H1 (cell line): ENCODE measurements at regions not wholly inside any gene's neighbourhood (a gene's known extent, or its start where the extent isn't known, plus 50 kb on each side); places are given as distances from the start of the nearest gene placed in this dataset.

Source experiments
- CTCF ChIA-PET: fragments of 300-600 bp; sonication (Branson Sonifier 250); formaldehyde crosslinking; loops from one replicate; lab custom pipeline; 2021; ENCODE audit not compliant: partially characterized antibody; lab: Charles Lee
- POLR2A ChIA-PET: fragments of 300-600 bp; sonication (Branson Sonifier 250); formaldehyde crosslinking; loops from one replicate; lab custom pipeline; 2021; ENCODE audit warnings: inconsistent platforms; ENCODE audit not compliant: partially characterized antibody; lab: Charles Lee
- DNase-seq, 2 experiments: peaks; one replicate each; pipeline versions ENCODE4 v3.0.0 to v3.0.0-alpha.2; 2010 to 2022; ENCODE audit warnings: low spot score in 2 of 2, low read depth in 1 of 2, mixed read lengths in 1 of 2
- FAIRE-seq: peaks from 2 replicates; lab custom pipeline; 2011; peaks lifted over from hg19 to GRCh38; lab: Jason Lieb, UNC
- H2AFZ ChIP-seq: 2 replicates; pipeline ENCODE4 v1.8.1; 2012; ENCODE audit warnings: low read length, inconsistent platforms
- H2AK5ac ChIP-seq: 2 replicates; pipeline ENCODE4 v1.6.1; 2013; ENCODE audit warnings: low read depth, low read length
- H2BK120ac ChIP-seq: replicated peaks from 2 replicates; pipeline ENCODE3; 2013; ENCODE audit warnings: low read depth, low read length, inconsistent platforms
- H2BK12ac ChIP-seq: 2 replicates; pipeline ENCODE4 v1.6.1; 2013; ENCODE audit warnings: low read depth, low read length
- H2BK15ac ChIP-seq: 2 replicates; pipeline ENCODE4 v1.6.1; 2013; ENCODE audit warnings: low read length
- H2BK20ac ChIP-seq: 2 replicates; pipeline ENCODE4 v1.6.1; 2013; ENCODE audit warnings: low read length
- H2BK5ac ChIP-seq: 2 replicates; pipeline ENCODE4 v1.6.1; 2013; ENCODE audit warnings: low read depth, low read length
- H3K14ac ChIP-seq: 2 replicates; pipeline ENCODE4 v1.6.1; 2013; ENCODE audit warnings: inconsistent platforms; ENCODE audit not compliant: insufficient read length
- H3K18ac ChIP-seq: 2 replicates; pipeline ENCODE4 v1.6.1; 2013; ENCODE audit warnings: low read length; ENCODE audit errors: extremely low read depth
- H3K23ac ChIP-seq: 2 replicates; pipeline ENCODE4 v1.6.1; 2013; ENCODE audit warnings: inconsistent platforms; ENCODE audit not compliant: insufficient read length
- H3K23me2 ChIP-seq: 2 replicates; pipeline ENCODE4 v1.6.1; 2013; ENCODE audit warnings: low read depth, low read length
- H3K27ac ChIP-seq: 2 replicates; pipeline ENCODE4 v1.6.1; 2011; ENCODE audit warnings: low read depth, low read length, inconsistent platforms
- H3K27me3 ChIP-seq, 4 experiments: replicated peaks in 1 of 4; 1 replicate in 1 of 4; 2 replicates in 3 of 4; pipeline versions ENCODE4 v1.6.1 to v1.8.1; 2011 to 2013; ENCODE audit warnings: low read length in 3 of 4, mild to moderate bottlenecking in 3 of 4, inconsistent platforms in 2 of 4, mixed read lengths in 2 of 4, moderate library complexity in 1 of 4; ENCODE audit not compliant: control insufficient read depth in 3 of 4, insufficient read depth in 3 of 4; ENCODE audit errors: extremely low read depth in 1 of 4
- H3K36me3 ChIP-seq, 4 experiments: 2 replicates each; pipeline versions ENCODE4 v1.6.1 to v1.8.1; 2011 to 2013; ENCODE audit warnings: mild to moderate bottlenecking in 4 of 4, low read length in 3 of 4, moderate library complexity in 2 of 4, control low read depth in 1 of 4, inconsistent platforms in 1 of 4; ENCODE audit not compliant: insufficient read depth in 4 of 4, control insufficient read depth in 2 of 4
- H3K4ac ChIP-seq: replicated peaks from 2 replicates; pipeline ENCODE3; 2013; ENCODE audit warnings: low read length, low read depth, mixed read lengths, inconsistent platforms; ENCODE audit not compliant: insufficient read length
- H3K4me1 ChIP-seq, 4 experiments: replicated peaks in 1 of 4; 1 replicate in 1 of 4; 2 replicates in 3 of 4; pipeline versions ENCODE4 v1.6.1 to v1.8.1; 2011 to 2013; ENCODE audit warnings: low read length in 3 of 4, inconsistent platforms in 2 of 4, mixed read lengths in 1 of 4; ENCODE audit not compliant: insufficient read depth in 4 of 4, control insufficient read depth in 3 of 4
- H3K4me2 ChIP-seq, 2 experiments: 2 replicates each; pipeline versions ENCODE4 v1.6.1 to v1.8.1; 2011 to 2013; ENCODE audit warnings: low read depth in 2 of 2, low read length in 2 of 2, control low read depth in 1 of 2, inconsistent platforms in 1 of 2, mild to moderate bottlenecking in 1 of 2; ENCODE audit not compliant: insufficient read depth in 1 of 2
- H3K4me3 ChIP-seq, 4 experiments: fragments of 200-600, 300-600 bp in 1 of 4; sonication (generic), shearing (Covaris generic), sonication (Bioruptor Twin) in 1 of 4; 2 replicates each; pipeline versions ENCODE4 v1.5.1 to v1.8.1; 2011 to 2016; ENCODE audit warnings: low read length in 4 of 4, low read depth in 3 of 4, control low read depth in 2 of 4, inconsistent platforms in 2 of 4, mild to moderate bottlenecking in 2 of 4, mixed read lengths in 1 of 4, moderate library complexity in 1 of 4; ENCODE audit not compliant: insufficient read depth in 2 of 4; ENCODE audit errors: extremely low read depth in 1 of 4
- H3K56ac ChIP-seq: replicated peaks from 2 replicates; pipeline ENCODE3; 2013; ENCODE audit warnings: low read depth, mild to moderate bottlenecking, mixed read lengths, low read length, inconsistent platforms; ENCODE audit not compliant: insufficient read length
- H3K79me1 ChIP-seq: 2 replicates; pipeline ENCODE4 v1.6.1; 2013; ENCODE audit warnings: low read depth, low read length, control low read depth
- H3K79me2 ChIP-seq, 2 experiments: 2 replicates each; pipeline versions ENCODE4 v1.6.1 to v1.8.1; 2012 to 2013; ENCODE audit warnings: low read length in 2 of 2, mild to moderate bottlenecking in 2 of 2, inconsistent platforms in 1 of 2; ENCODE audit not compliant: insufficient read depth in 2 of 2, control insufficient read depth in 1 of 2
- H3K9ac ChIP-seq, 4 experiments: replicated peaks in 1 of 4; 1 replicate in 1 of 4; 2 replicates in 3 of 4; pipeline versions ENCODE4 v1.6.1 to v1.8.1; 2011 to 2013; ENCODE audit warnings: low read depth in 3 of 4, low read length in 3 of 4, control low read depth in 2 of 4, mild to moderate bottlenecking in 2 of 4, moderate library complexity in 2 of 4, inconsistent platforms in 1 of 4; ENCODE audit errors: extremely low read depth in 1 of 4
- H3K9me3 ChIP-seq, 2 experiments: 2 replicates each; pipeline versions ENCODE4 v1.6.1 to v1.8.1; 2012 to 2013; ENCODE audit warnings: mild to moderate bottlenecking in 2 of 2, moderate library complexity in 2 of 2, control low read depth in 1 of 2, inconsistent platforms in 1 of 2, low read depth in 1 of 2, low read length in 1 of 2, mixed read lengths in 1 of 2; ENCODE audit not compliant: insufficient read depth in 2 of 2
- H4K20me1 ChIP-seq, 2 experiments: replicated peaks in 1 of 2; 2 replicates each; pipeline versions ENCODE3 to v1.8.1; 2011 to 2013; ENCODE audit warnings: inconsistent platforms in 2 of 2, low read length in 2 of 2, mild to moderate bottlenecking in 1 of 2; ENCODE audit not compliant: insufficient read depth in 2 of 2, control insufficient read depth in 1 of 2
- H4K5ac ChIP-seq: 2 replicates; pipeline ENCODE4 v1.6.1; 2013; ENCODE audit warnings: low read length, low read depth, mixed read lengths, inconsistent platforms; ENCODE audit not compliant: insufficient read length
- H4K8ac ChIP-seq: 2 replicates; pipeline ENCODE4 v1.8.0; 2013; ENCODE audit warnings: mild to moderate bottlenecking, moderate library complexity, low read length, inconsistent platforms; ENCODE audit not compliant: insufficient read depth; ENCODE audit errors: extremely low read depth
- H4K91ac ChIP-seq: replicated peaks from 2 replicates; pipeline ENCODE3; 2013; ENCODE audit warnings: low read length, mixed read lengths, inconsistent platforms; ENCODE audit not compliant: insufficient read length
- WGBS, 2 experiments: shearing (Covaris generic) in 1 of 2; methylation state at CpG; one replicate each; pipeline versions ENCODE4 v1.1.6 to v1.1.7; 2013 to 2015; ENCODE audit warnings: low lambda C conversion rate in 2 of 2, mixed read lengths in 2 of 2, inconsistent platforms in 1 of 2, low coverage in 1 of 2, missing lambda C conversion rate in 1 of 2; ENCODE audit not compliant: insufficient replicate concordance in 2 of 2, insufficient coverage in 1 of 2, insufficient read length in 1 of 2; ENCODE audit errors: extremely low coverage in 1 of 2, missing lambda C conversion rate in 1 of 2; 5-methylcytosine and 5-hydroxymethylcytosine counted together
- TF ChIP-seq, protein P1 (sequence below): fragments of 300-600 bp; sonication (generic); IDR thresholded peaks from 2 replicates; pipeline ENCODE4 v1.7.1; 2012; ENCODE audit warnings: low read length, moderate library complexity, mild to moderate bottlenecking, inconsistent platforms; ENCODE audit not compliant: insufficient replicate concordance

DNA sequence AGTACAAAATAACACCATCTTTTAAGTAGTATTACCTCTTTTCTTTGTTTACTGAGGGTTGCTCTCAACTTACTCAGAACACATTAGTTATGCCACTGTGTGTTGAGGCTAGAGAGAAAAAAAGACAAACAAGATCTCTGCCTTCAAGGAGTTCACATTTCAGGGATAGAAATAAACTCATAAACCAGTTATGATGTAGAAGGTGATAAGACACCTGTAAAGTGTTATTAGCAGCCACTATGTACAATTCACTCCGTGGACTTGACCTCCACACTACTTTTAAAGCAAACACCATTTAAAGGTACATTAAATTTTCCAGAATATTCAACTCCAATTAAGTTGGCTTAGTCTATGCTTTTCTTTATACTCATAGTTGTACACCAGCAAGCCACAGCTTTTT lies 278.0 kb downstream of the PDGFC start:
- H3K23ac ChIP-seq, result no peak overlapping the region
- H3K23me2 ChIP-seq, result no peaks in the 10 kb centered on the region
- CTCF ChIA-PET, result interaction anchor here (0.9 kb wide), 1 partner anchor 352 kb away, joined by 3 read pairs; no protein-coding TSS in a partner anchor
- no peak overlapping the region for H2BK12ac ChIP-seq
- no peak overlapping the region for H3K4me3 ChIP-seq
- H3K18ac ChIP-seq, result no peak overlapping the region
- H3K14ac ChIP-seq, result no peak overlapping the region
- POLR2A ChIA-PET, result no interaction called here
- FAIRE-seq (no peak), DNase-seq (no peak)
- no peak overlapping the region for H4K5ac ChIP-seq
- H3K4me2 ChIP-seq, result no peak overlapping the region
- H3K4ac ChIP-seq, result no peak overlapping the region
- no peak overlapping the region for H2AFZ ChIP-seq
- no peaks in the 10 kb centered on the region for H3K9me3 ChIP-seq
- no peak overlapping the region for H4K8ac ChIP-seq
- H3K79me1 ChIP-seq, result no peaks in the 10 kb centered on the region
- no peaks in the 10 kb centered on the region for H4K20me1 ChIP-seq
- no peak overlapping the region for H2BK120ac ChIP-seq
- H3K79me2 ChIP-seq, result no peaks in the 10 kb centered on the region
- no peak overlapping the region for H2AK5ac ChIP-seq
- no peak overlapping the region for H3K9ac ChIP-seq
- H2BK15ac ChIP-seq, result no peak overlapping the region
- 88% methylated on average over 1 of the region's 1 CpG; no CpG with 5 or more reads in 1 of the 2 experiments for WGBS, 2 experiments
- no peak overlapping the region for H3K56ac ChIP-seq
- H4K91ac ChIP-seq, result no peak overlapping the region
- H3K27ac ChIP-seq, result no peak overlapping the region
- H3K4me1 ChIP-seq, result no peaks in the 10 kb centered on the region
- no peak overlapping the region for H2BK20ac ChIP-seq
- H2BK5ac ChIP-seq, result no peak overlapping the region
- no peaks in the 10 kb centered on the region for H3K27me3 ChIP-seq
- H3K36me3 ChIP-seq, result no peaks in the 10 kb centered on the region
- TF ChIP-seq, protein P1, sequence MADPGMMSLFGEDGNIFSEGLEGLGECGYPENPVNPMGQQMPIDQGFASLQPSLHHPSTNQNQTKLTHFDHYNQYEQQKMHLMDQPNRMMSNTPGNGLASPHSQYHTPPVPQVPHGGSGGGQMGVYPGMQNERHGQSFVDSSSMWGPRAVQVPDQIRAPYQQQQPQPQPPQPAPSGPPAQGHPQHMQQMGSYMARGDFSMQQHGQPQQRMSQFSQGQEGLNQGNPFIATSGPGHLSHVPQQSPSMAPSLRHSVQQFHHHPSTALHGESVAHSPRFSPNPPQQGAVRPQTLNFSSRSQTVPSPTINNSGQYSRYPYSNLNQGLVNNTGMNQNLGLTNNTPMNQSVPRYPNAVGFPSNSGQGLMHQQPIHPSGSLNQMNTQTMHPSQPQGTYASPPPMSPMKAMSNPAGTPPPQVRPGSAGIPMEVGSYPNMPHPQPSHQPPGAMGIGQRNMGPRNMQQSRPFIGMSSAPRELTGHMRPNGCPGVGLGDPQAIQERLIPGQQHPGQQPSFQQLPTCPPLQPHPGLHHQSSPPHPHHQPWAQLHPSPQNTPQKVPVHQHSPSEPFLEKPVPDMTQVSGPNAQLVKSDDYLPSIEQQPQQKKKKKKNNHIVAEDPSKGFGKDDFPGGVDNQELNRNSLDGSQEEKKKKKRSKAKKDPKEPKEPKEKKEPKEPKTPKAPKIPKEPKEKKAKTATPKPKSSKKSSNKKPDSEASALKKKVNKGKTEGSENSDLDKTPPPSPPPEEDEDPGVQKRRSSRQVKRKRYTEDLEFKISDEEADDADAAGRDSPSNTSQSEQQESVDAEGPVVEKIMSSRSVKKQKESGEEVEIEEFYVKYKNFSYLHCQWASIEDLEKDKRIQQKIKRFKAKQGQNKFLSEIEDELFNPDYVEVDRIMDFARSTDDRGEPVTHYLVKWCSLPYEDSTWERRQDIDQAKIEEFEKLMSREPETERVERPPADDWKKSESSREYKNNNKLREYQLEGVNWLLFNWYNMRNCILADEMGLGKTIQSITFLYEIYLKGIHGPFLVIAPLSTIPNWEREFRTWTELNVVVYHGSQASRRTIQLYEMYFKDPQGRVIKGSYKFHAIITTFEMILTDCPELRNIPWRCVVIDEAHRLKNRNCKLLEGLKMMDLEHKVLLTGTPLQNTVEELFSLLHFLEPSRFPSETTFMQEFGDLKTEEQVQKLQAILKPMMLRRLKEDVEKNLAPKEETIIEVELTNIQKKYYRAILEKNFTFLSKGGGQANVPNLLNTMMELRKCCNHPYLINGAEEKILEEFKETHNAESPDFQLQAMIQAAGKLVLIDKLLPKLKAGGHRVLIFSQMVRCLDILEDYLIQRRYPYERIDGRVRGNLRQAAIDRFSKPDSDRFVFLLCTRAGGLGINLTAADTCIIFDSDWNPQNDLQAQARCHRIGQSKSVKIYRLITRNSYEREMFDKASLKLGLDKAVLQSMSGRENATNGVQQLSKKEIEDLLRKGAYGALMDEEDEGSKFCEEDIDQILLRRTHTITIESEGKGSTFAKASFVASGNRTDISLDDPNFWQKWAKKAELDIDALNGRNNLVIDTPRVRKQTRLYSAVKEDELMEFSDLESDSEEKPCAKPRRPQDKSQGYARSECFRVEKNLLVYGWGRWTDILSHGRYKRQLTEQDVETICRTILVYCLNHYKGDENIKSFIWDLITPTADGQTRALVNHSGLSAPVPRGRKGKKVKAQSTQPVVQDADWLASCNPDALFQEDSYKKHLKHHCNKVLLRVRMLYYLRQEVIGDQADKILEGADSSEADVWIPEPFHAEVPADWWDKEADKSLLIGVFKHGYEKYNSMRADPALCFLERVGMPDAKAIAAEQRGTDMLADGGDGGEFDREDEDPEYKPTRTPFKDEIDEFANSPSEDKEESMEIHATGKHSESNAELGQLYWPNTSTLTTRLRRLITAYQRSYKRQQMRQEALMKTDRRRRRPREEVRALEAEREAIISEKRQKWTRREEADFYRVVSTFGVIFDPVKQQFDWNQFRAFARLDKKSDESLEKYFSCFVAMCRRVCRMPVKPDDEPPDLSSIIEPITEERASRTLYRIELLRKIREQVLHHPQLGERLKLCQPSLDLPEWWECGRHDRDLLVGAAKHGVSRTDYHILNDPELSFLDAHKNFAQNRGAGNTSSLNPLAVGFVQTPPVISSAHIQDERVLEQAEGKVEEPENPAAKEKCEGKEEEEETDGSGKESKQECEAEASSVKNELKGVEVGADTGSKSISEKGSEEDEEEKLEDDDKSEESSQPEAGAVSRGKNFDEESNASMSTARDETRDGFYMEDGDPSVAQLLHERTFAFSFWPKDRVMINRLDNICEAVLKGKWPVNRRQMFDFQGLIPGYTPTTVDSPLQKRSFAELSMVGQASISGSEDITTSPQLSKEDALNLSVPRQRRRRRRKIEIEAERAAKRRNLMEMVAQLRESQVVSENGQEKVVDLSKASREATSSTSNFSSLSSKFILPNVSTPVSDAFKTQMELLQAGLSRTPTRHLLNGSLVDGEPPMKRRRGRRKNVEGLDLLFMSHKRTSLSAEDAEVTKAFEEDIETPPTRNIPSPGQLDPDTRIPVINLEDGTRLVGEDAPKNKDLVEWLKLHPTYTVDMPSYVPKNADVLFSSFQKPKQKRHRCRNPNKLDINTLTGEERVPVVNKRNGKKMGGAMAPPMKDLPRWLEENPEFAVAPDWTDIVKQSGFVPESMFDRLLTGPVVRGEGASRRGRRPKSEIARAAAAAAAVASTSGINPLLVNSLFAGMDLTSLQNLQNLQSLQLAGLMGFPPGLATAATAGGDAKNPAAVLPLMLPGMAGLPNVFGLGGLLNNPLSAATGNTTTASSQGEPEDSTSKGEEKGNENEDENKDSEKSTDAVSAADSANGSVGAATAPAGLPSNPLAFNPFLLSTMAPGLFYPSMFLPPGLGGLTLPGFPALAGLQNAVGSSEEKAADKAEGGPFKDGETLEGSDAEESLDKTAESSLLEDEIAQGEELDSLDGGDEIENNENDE, result no peak
